Astrocyte (in vitro differentiated cells and primary cell): ENCODE measurements at regions not wholly inside any gene's neighbourhood (a gene's known extent, or its start where the extent isn't known, plus 50 kb on each side); places are given as distances from the start of the nearest gene placed in this dataset.
"Not testable (repeated sequence)": the region's sequence is repeated elsewhere in the genome, so short reads cannot be mapped to it uniquely, and the experiment has no call there.

Source experiments
- EZH2 ChIP-seq: IDR thresholded peaks from 2 replicates; pipeline ENCODE4 v1.6.1; 2012; ENCODE audit warnings: mild to moderate bottlenecking, low read length, inconsistent platforms; ENCODE audit not compliant: insufficient read depth
- TF ChIP-seq, protein P1 (sequence below): IDR thresholded peaks from 2 replicates; pipeline ENCODE4 v1.5.1; 2011; ENCODE audit warnings: low read depth, mild to moderate bottlenecking, inconsistent platforms, low read length, moderate library complexity; ENCODE audit not compliant: insufficient read depth

DNA sequence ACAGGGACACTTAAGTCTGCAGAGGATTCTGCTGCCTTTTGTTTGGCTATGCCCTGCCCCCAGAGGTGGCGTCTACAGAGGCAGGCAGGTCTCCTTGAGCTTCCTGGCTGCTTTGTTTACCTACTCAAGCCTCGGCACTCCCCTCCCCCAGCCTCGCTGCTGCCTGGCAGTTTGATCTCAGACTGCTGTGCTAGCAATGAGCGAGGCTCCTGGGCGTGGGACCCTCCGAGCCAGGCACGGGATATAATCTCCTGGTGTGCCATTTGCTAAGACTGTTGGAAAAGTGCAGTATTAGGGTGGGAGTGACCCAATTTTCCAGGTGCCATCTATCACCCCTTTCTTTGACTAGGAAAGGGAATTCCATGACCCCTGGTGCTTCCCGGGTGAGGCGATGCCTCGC lies 725.0 kb upstream of the HS6ST1 start:
- TF ChIP-seq EZH2: not testable (repeated sequence)
- TF ChIP-seq, protein P1, sequence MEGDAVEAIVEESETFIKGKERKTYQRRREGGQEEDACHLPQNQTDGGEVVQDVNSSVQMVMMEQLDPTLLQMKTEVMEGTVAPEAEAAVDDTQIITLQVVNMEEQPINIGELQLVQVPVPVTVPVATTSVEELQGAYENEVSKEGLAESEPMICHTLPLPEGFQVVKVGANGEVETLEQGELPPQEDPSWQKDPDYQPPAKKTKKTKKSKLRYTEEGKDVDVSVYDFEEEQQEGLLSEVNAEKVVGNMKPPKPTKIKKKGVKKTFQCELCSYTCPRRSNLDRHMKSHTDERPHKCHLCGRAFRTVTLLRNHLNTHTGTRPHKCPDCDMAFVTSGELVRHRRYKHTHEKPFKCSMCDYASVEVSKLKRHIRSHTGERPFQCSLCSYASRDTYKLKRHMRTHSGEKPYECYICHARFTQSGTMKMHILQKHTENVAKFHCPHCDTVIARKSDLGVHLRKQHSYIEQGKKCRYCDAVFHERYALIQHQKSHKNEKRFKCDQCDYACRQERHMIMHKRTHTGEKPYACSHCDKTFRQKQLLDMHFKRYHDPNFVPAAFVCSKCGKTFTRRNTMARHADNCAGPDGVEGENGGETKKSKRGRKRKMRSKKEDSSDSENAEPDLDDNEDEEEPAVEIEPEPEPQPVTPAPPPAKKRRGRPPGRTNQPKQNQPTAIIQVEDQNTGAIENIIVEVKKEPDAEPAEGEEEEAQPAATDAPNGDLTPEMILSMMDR: not testable (repeated sequence)
